ENCODE measurements at regions not wholly inside any gene's neighbourhood (a gene's known extent, or its start where the extent isn't known, plus 50 kb on each side); places are given as distances from the start of the nearest gene placed in this dataset.

GRCh38 chr5:27276119-27276518, 237.7 kb upstream of the CDH9 start:
- DNase-seq: no peak

- DNase-seq: no peak
Measured at GRCh38 chr5:27275345-27275744, 237.0 kb upstream of the CDH9 start.

DNA sequence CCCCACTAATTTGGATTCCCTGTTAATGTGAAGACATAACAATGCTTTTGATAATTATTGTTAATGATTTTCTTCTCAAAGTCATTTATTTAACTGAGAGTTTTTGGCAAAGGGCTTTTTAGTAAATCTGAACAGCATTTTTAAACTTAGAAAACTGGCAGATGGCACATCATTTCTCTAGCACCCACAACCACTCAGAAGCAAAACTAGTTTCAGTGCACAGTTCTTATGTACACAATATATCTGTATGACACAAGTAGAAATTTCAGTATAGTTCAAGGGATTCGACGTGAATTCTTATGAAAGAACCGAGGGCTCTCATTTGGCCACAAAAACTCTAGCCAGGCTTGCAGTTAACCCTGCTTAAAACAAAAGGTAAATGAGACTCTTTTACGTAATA, 231.4 kb upstream of the CDH9 start:
- no peak for DNase-seq

DNA sequence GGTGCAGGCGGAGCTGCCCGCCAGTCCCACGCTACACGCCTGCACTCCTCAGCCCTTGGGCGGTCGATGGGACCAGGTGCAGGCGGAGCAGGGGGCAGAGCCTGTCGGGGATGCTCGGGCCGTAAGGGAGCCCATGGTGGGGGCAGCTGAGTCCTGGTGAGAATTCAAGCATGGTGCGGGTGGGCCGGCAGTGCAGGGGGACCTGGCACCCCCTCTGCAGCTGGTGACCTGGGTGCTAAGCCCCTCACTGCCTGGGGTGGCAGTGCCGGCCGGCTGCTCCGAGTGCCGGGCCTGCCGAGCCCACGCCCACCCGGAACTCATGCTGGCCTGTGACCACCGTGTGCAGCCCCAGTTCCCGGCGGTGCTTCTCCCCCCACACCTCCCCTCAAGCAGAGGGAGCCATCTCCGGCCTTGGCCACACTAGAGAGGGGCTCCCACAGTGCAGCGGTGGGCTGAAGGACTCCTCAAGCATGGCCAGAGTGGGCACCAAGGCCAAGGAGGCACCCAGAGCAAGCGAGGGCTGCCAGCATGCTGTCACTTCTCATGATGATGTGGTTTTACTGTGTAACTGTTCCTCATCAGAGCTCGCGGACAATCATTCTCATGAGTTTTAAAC, 228.9 kb upstream of the CDH9 start:
- no peak for DNase-seq

- DNase-seq: no peak
Measured at GRCh38 chr5:27266184-27266583, 227.8 kb upstream of the CDH9 start.

- DNase-seq: no peak
Measured at GRCh38 chr5:27257696-27258095, 219.3 kb upstream of the CDH9 start.

DNA sequence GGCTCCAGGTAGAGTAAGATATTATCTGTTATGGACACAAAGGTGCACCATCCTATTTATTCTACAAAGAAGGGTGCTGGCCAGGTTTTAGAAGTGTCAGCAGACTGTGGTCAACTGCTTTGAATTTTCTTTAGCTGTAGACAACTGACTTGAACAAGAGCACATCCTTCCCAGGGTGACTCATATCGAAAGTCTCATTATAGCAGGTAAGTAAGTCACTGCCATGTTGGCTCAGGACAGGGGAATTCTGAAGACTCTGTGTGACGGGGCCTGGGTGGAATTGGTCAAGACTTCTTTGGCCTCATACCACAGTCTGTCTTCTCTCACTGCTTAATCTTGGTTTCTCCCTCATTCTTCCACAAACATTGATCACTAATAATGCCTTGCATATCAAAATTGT, 214.5 kb upstream of the CDH9 start:
- no peak for DNase-seq

- no peak for DNase-seq
Measured at GRCh38 chr5:27242258-27242626, 203.9 kb upstream of the CDH9 start.

- peak; percentile 2 for DNase-seq
Measured at GRCh38 chr5:27241564-27242257, 203.3 kb upstream of the CDH9 start.

- no peak for DNase-seq
Measured at GRCh38 chr5:27240791-27241190, 202.4 kb upstream of the CDH9 start.

GRCh38 chr5:27234916-27235315, 196.5 kb upstream of the CDH9 start:
- DNase-seq: no peak

DNA sequence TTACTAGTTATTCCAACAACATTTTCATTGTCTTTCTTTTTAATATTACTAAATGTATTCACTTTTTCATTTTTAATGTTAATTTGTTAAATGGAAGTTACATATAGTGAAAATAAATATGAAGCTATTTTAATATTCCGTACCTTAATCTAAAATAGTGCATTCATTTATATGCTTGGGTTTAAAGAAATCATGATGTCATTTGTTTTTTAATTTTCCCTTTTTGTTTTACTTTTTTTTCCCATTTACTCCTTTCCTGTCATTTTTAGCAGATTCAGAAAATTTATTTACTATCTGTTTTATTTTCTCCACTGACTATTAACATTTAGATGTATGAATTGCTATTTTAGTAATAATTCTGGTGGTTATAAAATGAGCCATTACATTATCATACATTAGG, 183.0 kb upstream of the CDH9 start:
- DNase-seq: no peak

DNA sequence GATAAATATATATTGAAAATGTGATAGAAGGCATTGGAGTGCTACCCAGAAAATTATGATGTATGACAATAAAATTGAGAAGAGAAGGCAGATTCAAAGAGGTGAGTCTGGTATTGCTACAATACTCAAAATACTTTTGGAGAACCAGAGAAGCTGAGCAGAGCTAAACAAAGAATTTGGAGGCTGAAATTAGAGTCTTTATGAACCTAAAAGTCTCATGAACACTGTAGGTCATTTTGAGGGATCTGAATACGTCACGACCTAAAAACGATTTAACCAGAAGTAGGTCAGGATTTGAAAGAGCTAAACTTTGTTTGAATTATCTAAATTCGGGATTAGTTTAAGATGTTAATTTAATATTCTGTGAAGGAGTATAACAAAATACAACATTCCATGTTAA, 182.4 kb upstream of the CDH9 start:
- no peak for DNase-seq

- DNase-seq: no peak
Measured at GRCh38 chr5:27217977-27218376, 179.6 kb upstream of the CDH9 start.

- no peak for DNase-seq
Measured at GRCh38 chr5:27217155-27217956, 179.0 kb upstream of the CDH9 start.

DNA sequence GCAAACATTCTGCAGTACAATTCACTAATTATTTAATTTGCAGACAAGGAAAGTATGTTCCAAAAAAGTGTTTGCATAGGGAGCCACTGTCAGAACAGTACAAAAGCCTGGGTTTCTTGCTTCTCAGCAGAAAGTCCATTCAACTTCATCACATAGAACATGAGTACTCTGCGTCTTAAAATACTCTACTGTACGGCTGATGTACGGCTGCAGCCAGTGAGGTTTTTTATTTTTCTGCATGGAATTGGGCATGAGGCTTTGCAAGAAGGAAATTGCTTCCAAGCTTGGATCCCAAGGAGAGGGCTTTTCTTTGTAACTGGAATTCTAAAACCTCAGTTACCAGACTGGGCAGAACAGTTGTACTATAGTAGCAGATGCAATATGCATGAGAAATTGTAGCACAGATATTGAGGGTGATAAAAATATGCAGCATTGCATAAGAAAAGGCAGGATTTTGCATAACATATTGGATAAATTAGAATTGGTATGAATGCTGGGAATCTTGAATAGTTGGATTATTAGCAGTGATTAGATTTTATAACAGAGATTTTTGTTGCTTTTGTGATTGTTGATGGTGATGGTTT, 178.1 kb upstream of the CDH9 start:
- no peak for DNase-seq

DNA sequence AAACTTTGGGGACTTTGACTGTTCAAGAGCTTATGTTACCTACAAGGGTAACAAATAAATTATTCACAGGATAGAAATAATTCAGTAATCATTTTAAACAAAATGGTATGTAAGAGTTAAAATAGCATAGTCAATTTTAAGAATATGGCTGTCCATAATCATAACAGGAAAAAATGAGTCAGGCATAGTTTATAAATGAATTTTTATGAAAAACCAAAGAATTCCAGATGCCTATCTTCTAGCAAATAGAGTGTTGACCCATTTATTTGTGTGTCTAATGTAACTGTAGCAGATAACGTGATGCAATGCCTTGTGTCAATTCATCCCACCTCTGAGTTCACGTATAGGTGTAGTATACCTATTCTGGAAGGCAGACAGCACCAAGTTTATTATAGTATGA, 169.7 kb upstream of the CDH9 start:
- no peak for DNase-seq

DNA sequence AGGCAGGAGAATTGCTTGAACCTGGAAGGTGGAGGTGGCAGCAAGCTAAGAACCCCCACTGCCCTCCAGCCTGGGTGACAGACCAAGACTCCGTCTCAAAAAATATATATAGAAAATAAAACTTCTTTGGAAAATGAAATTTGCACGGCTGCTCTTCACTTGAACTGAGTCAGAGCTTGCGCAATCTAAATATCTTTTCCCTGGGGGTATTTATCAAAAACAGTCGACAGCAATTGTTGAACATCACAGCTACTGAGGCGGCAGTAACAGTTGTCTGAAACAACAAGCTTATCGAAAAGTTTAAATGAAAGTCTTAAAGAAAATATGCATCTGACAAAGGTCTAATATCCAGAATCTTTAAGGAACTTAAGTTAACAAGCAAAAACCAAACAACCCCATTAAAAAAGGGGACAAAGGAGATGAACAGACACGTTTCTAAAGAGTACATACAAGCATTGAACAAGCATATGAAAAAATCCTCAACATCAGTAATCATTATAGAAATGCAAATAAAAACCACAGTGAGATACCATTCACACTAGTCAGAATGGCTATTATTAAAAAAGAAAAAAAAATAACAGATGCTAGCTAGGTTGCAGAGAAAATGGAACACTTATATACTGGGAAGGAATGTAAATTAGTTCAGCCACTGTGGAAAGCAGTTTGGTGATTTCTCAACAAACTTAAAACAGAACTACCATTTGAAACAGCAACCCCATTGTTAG, 153.6 kb upstream of the CDH9 start:
- no peak for DNase-seq

GRCh38 chr5:27172693-27173092, 134.3 kb upstream of the CDH9 start:
- no peak for DNase-seq

DNA sequence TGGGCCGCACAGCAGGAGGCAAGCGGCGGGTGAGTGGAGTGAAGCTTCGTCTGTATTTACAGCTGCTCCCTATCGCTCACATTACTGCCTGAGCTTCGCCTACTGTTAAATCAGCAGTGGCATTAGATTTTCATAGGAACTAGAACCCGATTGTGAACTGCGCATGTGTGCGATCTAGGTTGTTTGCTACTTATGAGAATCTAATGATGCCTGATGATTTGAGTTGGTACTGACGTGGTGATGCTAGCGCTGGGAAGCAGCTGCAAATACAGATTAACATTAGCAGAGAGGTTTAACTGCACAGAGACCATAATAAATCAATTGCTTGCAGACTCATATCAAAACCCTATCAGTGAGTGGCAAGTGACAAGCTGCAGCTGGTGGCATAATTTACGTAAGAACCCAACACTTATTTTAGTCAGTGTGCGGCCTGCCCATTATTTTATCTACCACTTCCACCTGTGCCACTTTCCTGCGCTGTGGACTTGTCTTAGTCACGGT, 133.4 kb upstream of the CDH9 start:
- peak; percentile 21 for DNase-seq

DNA sequence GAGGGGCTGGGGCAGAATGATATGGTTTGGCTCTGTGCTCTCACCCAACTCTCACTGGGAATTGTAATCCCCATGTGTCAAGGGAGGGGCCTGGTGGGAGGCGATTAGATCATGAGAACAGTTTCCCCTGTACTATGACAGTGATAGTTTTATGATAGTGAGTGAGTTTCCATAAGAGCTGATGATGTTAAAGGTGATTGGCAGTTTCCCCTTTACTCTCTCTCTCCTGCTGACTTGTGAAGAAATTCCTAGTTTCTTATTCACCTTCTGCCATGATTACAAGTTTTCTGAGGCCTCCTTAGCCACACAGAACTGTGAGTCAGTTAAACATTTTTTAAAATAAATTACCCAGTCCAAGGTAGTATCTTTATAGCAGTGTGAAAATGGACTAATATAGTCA, 120.4 kb upstream of the CDH9 start:
- no peak for DNase-seq

GRCh38 chr5:27158171-27158570, 119.8 kb upstream of the CDH9 start:
- DNase-seq: no peak

DNA sequence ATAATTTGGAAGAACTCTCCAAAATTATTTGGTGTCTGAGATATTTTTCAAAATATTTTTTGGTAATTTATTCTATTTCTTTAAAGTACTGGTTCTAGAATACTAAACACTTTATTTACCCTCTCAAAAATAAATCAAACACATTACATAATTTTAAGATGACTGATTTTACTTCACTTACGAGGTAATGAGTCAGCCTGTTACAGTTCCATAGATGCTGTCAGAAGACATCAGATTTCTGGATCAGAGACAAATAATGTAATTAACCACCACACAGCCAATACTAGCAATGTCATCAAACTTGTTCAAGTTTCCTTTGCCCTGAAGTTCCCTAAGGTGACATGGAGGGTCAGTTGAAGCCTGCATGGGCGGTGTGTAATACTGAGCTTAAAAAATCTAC, 106.1 kb upstream of the CDH9 start:
- no peak for DNase-seq

Data from eye (tissue), 1 donor.